ENCODE measurements at regions not wholly inside any gene's neighbourhood (a gene's known extent, or its start where the extent isn't known, plus 50 kb on each side); places are given as distances from the start of the nearest gene placed in this dataset.

DNA sequence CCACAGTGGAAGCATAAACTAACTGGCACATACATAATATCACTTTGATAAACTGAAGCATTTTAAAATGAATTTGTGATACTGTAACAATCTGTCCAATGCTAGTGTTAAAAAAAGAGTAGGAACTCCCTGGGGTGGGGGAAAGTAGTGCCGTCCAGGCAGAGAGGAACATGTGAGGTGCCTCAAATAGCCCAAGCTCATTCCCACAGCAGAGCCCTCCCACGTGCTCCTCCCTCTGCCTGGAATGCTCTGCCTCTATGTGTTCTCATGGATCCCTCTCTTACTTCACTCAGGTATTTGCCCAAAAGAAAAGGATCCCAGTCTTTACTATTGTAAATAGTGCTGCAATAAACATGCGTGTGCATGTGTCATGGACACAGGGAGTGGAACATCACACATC, 188.1 kb downstream of the NHLRC3 start:
- no peak for TF ChIP-seq EZH2phosphoT487 (IDR thresholded peaks at IDR 0.05; ENCODE audit: borderline replicate concordance)
- TF ChIP-seq, protein P1, sequence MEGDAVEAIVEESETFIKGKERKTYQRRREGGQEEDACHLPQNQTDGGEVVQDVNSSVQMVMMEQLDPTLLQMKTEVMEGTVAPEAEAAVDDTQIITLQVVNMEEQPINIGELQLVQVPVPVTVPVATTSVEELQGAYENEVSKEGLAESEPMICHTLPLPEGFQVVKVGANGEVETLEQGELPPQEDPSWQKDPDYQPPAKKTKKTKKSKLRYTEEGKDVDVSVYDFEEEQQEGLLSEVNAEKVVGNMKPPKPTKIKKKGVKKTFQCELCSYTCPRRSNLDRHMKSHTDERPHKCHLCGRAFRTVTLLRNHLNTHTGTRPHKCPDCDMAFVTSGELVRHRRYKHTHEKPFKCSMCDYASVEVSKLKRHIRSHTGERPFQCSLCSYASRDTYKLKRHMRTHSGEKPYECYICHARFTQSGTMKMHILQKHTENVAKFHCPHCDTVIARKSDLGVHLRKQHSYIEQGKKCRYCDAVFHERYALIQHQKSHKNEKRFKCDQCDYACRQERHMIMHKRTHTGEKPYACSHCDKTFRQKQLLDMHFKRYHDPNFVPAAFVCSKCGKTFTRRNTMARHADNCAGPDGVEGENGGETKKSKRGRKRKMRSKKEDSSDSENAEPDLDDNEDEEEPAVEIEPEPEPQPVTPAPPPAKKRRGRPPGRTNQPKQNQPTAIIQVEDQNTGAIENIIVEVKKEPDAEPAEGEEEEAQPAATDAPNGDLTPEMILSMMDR (conservative IDR thresholded peaks at IDR 0.05; ENCODE audit: low read length): no peak
- no peak overlapping the region for H3K9ac ChIP-seq (ENCODE audit: low read depth, low read length, poor library complexity, severe bottlenecking)
- H3K4me3 ChIP-seq (ENCODE audit: low read length, poor library complexity, severe bottlenecking): no peak overlapping the region
- no peaks in the 10 kb centered on the region for H3K79me2 ChIP-seq (ENCODE audit: insufficient read depth, low read length)
- no peak overlapping the region for H2AFZ ChIP-seq (ENCODE audit: low read length)
- no peaks in the 10 kb centered on the region for H3F3A ChIP-seq (ENCODE audit: low read depth)
- no peaks in the 10 kb centered on the region for H3K9me3 ChIP-seq (ENCODE audit: insufficient read depth, low read depth, low read length)
- H4K20me1 ChIP-seq (ENCODE audit: insufficient read depth, low read length, poor library complexity, severe bottlenecking): no peaks in the 10 kb centered on the region
- no peaks in the 10 kb centered on the region for H3K36me3 ChIP-seq (ENCODE audit: insufficient read depth, low read length)
- no peaks in the 10 kb centered on the region for H3K9me2 ChIP-seq (replicated peaks; ENCODE audit: low read depth, low read length)
- no peaks in the 10 kb centered on the region for H3K4me1 ChIP-seq (ENCODE audit: insufficient read depth, low read length, poor library complexity, severe bottlenecking)
- H3K27me3 ChIP-seq (ENCODE audit: insufficient read depth, low read length, poor library complexity, severe bottlenecking): no peaks in the 10 kb centered on the region
- no peak overlapping the region for H3K4me2 ChIP-seq (ENCODE audit: low read depth, low read length, poor library complexity, severe bottlenecking)

GRCh38 chr13:39232401-39232980, 194.2 kb downstream of the NHLRC3 start:
- Histone ChIP-seq H2AFZ (ENCODE audit: low read length) (no peak overlapping the region), H4K20me1 (ENCODE audit: insufficient read depth, low read length, poor library complexity, severe bottlenecking) (no peaks in the 10 kb centered on the region), H3F3A (ENCODE audit: low read depth) (no peaks in the 10 kb centered on the region), H3K4me3 (ENCODE audit: low read length, poor library complexity, severe bottlenecking) (no peak overlapping the region), H3K4me2 (ENCODE audit: low read depth, low read length, poor library complexity, severe bottlenecking) (no peak overlapping the region), H3K79me2 (ENCODE audit: insufficient read depth, low read length) (no peaks in the 10 kb centered on the region), H3K9me3 (ENCODE audit: insufficient read depth, low read depth, low read length) (no peaks in the 10 kb centered on the region), H3K27me3 (ENCODE audit: insufficient read depth, low read length, poor library complexity, severe bottlenecking) (no peaks in the 10 kb centered on the region), H3K9ac (ENCODE audit: low read depth, low read length, poor library complexity, severe bottlenecking) (no peak overlapping the region), H3K9me2 (replicated peaks; ENCODE audit: low read depth, low read length) (no peaks in the 10 kb centered on the region), H3K4me1 (ENCODE audit: insufficient read depth, low read length, poor library complexity, severe bottlenecking) (no peaks in the 10 kb centered on the region), H3K36me3 (ENCODE audit: insufficient read depth, low read length) (no peaks in the 10 kb centered on the region)
- TF ChIP-seq, protein P1 (conservative IDR thresholded peaks at IDR 0.05; ENCODE audit: low read length): no peak
- no peak for TF ChIP-seq EZH2phosphoT487 (IDR thresholded peaks at IDR 0.05; ENCODE audit: borderline replicate concordance)

- Histone ChIP-seq H2AFZ (ENCODE audit: low read length) (no peak overlapping the region), H3K36me3 (ENCODE audit: insufficient read depth, low read length) (no peaks in the 10 kb centered on the region), H3K4me1 (ENCODE audit: insufficient read depth, low read length, poor library complexity, severe bottlenecking) (no peaks in the 10 kb centered on the region), H3K9ac (ENCODE audit: low read depth, low read length, poor library complexity, severe bottlenecking) (no peak overlapping the region), H3K4me3 (ENCODE audit: low read length, poor library complexity, severe bottlenecking) (no peak overlapping the region), H4K20me1 (ENCODE audit: insufficient read depth, low read length, poor library complexity, severe bottlenecking) (no peaks in the 10 kb centered on the region), H3K79me2 (ENCODE audit: insufficient read depth, low read length) (no peaks in the 10 kb centered on the region), H3K9me3 (ENCODE audit: insufficient read depth, low read depth, low read length) (no peaks in the 10 kb centered on the region), H3K9me2 (replicated peaks; ENCODE audit: low read depth, low read length) (no peaks in the 10 kb centered on the region), H3K4me2 (ENCODE audit: low read depth, low read length, poor library complexity, severe bottlenecking) (no peak overlapping the region), H3K27me3 (ENCODE audit: insufficient read depth, low read length, poor library complexity, severe bottlenecking) (no peaks in the 10 kb centered on the region), H3F3A (ENCODE audit: low read depth) (no peaks in the 10 kb centered on the region)
- no peak for TF ChIP-seq EZH2phosphoT487 (IDR thresholded peaks at IDR 0.05; ENCODE audit: borderline replicate concordance)
- TF ChIP-seq, protein P1 (conservative IDR thresholded peaks at IDR 0.05; ENCODE audit: low read length): no peak
Observed at GRCh38 chr13:39232999-39233398, 194.7 kb downstream of the NHLRC3 start.

All from Loucy (cell line).